Astrocyte (in vitro differentiated cells and primary cell): ENCODE measurements at regions not wholly inside any gene's neighbourhood (a gene's known extent, or its start where the extent isn't known, plus 50 kb on each side); places are given as distances from the start of the nearest gene placed in this dataset.

Experiments
- EZH2 ChIP-seq: IDR thresholded peaks from 2 replicates; pipeline ENCODE4 v1.6.1; 2012; ENCODE audit warnings: mild to moderate bottlenecking, low read length, inconsistent platforms; ENCODE audit not compliant: insufficient read depth
- TF ChIP-seq, protein P1 (sequence below): IDR thresholded peaks from 2 replicates; pipeline ENCODE4 v1.5.1; 2011; ENCODE audit warnings: low read depth, mild to moderate bottlenecking, inconsistent platforms, low read length, moderate library complexity; ENCODE audit not compliant: insufficient read depth

- TF ChIP-seq, protein P1, sequence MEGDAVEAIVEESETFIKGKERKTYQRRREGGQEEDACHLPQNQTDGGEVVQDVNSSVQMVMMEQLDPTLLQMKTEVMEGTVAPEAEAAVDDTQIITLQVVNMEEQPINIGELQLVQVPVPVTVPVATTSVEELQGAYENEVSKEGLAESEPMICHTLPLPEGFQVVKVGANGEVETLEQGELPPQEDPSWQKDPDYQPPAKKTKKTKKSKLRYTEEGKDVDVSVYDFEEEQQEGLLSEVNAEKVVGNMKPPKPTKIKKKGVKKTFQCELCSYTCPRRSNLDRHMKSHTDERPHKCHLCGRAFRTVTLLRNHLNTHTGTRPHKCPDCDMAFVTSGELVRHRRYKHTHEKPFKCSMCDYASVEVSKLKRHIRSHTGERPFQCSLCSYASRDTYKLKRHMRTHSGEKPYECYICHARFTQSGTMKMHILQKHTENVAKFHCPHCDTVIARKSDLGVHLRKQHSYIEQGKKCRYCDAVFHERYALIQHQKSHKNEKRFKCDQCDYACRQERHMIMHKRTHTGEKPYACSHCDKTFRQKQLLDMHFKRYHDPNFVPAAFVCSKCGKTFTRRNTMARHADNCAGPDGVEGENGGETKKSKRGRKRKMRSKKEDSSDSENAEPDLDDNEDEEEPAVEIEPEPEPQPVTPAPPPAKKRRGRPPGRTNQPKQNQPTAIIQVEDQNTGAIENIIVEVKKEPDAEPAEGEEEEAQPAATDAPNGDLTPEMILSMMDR = no peak
- no peak for TF ChIP-seq EZH2
Measured at GRCh38 chr2:81194176-81194575, 889.6 kb upstream of the LRRTM1 start.
